ENCODE measurements at regions not wholly inside any gene's neighbourhood (a gene's known extent, or its start where the extent isn't known, plus 50 kb on each side); places are given as distances from the start of the nearest gene placed in this dataset.

DNA sequence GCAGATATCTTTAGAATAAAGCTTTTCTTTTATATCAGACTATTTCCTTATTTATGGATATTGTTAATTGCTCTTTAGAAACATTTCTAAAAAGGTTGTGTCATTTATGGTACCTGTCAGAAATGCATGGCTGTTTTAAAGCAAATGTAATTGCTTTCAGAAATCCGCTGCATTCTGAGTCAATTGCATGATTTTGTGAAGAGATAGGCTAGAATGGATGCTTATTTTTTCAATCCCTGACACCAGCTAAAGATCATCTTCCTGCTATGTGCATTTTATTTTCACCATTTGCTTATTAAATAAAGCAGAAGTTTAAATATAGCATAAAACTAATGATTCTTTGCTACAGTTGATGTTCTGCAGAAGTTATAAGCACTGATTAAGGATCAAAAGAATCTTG, 170.2 kb upstream of the C9orf72 start:
- in situ Hi-C loops (cut with HindIII; ENCODE audit: low sequenced_read_pairs) = no loop called here

DNA sequence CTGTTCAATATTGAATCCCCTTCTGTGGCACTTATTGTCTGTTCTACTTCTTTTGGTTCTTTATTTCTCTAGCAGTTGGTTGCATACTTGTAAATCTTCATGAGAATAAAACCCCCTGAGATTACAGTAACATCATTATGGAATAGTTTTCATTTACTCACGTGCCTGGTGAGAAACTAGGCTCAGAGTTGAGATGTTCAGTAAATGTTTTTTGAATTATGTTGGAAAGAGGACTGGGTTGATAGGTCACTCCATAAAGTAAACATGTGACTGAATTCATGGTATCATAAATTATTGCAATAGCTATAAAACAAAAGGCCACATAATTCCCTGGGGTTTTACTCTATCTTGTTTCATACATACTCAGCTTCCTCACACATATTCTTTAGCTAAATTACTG, 174.2 kb upstream of the C9orf72 start:
- in situ Hi-C loops (cut with HindIII; ENCODE audit: low sequenced_read_pairs) = no loop called here

DNA sequence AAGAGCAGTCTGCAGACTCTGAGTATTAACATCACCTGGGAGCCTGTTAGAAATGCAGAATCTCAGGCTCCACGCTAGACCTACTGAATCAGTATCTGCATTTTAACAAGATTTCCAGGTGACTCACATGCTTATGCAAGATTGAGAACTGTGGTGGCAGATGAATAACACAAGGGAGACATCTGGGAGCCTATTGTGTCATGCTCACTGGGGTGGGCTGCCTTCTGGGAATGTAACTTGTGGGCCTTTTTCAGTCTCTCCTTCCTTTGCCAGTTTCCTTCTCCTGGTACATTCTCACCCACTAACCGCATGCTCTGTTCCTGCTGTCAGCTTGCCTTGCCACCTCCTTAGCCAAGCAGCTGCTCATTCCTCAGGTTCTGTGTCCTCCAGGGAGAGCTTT, 176.6 kb upstream of the C9orf72 start:
- in situ Hi-C loops (cut with HindIII; ENCODE audit: low sequenced_read_pairs) = no loop called here

DNA sequence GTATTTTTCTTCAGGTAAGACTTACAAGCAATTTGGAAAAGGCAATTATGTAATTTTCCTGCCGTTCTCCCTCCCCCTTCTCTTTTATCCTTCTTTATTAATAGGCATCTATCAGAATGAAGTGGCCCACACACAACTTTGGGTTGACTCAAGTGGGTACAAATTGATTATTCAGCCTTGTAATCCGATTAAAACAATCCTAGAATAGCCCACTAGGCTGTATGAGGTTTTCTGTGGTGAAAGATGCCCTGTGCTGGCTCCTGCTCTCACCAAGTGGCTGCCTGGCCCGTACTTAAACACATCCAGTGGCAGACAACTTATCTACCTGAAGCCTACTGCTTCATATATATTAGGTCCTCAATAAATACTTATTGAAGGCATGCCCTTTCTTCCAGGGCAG, 177.3 kb upstream of the C9orf72 start:
- in situ Hi-C loops (cut with HindIII; ENCODE audit: low sequenced_read_pairs) = no loop called here

DNA sequence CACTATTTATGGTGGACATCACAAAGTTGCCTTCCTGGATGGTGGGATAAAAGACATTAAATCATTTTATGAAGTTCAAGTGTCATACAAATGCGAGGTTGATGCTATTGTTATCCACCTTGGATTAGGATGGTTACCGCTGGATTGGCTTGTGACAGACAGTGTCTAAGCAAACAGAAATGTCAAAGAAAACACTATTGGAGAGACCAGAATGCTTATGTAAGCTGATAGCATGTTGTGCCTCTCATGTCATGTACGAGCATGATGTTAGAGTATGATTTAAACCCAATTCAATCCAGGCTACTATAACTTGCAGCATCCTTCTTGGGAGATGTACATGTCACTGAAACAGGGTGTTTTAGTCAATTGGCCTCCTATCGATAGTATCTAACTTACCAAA, 178.8 kb upstream of the C9orf72 start:
- in situ Hi-C loops (cut with HindIII; ENCODE audit: low sequenced_read_pairs) = no loop called here

DNA sequence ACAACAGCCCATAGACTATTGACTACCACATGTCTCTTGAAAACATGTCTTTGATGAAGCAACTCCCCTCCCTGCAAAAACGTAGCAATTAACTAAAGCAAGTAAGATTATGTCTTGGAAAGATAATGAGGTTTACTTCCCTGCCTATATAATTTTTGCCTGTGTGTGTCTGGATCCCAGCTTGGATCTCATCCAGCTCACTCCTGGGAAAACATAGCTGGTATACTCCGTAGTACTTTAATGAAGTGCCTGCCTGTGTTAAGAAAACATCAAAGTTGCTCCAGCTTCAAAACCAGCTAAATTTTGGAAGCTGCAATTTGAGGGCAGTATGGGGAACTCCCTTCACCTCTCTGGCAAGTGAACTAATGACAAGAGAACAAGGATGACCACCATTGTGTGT, 182.6 kb upstream of the C9orf72 start:
- in situ Hi-C loops (cut with HindIII; ENCODE audit: low sequenced_read_pairs) = no loop called here

DNA sequence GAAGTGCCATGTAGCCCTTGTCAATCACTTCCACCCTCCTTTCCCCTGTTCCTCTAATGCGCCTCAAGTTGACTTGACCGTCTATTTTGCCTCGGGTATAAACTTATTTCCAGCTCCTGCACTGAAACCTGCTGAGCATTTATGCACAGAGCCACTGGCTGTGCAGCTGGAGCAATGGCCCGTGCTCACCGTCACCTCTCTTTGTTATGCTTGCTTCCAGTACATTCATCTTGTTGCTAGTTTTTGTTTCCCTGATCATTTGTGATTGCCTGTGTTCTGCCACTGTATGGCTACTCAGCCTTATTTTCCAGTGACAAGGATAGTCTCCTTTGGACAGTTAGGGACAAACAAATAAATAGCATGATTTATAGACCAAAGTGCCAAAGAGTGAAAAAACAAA, 183.1 kb upstream of the C9orf72 start:
- in situ Hi-C loops (cut with HindIII; ENCODE audit: low sequenced_read_pairs) = no loop called here

DNA sequence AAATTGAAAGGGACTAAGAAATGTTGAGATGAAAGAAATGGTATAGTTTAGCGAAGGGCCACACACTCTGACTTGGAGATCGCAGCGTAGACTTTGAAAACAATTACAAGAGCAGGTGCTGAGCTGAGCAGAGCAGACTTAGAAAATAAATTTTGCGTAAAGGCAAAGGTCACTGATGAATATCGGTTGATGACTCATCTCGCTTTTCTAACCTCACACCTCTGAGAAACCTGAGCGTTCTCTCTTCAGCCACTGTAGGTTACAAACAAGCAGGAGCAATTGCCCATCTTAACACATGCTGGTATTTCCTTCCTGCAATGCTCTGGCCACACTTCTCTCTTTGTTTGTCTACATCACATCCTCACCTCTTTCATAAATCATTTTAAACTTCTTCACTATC, 190.6 kb upstream of the C9orf72 start:
- in situ Hi-C loops (cut with HindIII; ENCODE audit: low sequenced_read_pairs) = no loop called here

DNA sequence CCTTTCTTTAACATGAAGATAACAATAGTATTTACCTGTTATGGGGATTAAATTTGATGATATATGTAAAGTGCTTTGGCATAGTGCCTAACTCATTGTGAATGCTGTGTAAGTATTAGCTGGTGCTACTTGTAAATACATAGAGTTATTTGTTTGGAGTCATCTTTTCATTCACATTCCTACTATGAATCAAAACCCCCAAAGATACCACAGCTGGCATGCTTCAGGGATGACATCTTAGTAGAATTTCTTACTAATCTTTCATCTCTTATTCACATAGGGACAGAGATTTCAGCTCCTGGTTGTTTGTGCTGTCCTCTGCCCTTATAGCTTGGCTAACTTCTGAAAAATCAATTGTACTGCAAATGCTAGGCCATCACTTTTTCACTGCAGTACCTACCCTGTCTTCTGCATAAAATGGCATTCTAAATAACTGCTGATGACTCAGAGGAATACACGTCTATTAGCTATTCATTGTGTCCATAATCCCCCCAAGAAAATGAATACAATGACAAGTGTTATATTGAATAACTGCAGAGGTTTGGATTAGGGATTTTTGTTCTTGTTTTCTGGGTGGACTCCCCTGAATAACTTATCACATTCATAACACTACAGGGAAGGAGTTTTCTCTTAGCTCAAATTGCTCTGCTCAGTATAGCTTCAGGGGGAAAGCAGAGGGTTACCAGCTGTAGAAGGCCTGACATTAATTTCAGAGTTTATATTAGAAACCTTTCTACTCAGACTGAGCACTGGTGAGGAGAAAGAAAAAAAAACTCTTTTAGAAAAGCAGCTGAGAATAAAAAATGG, 192.2 kb upstream of the C9orf72 start:
- in situ Hi-C loops (cut with HindIII; ENCODE audit: low sequenced_read_pairs) = no loop called here

DNA sequence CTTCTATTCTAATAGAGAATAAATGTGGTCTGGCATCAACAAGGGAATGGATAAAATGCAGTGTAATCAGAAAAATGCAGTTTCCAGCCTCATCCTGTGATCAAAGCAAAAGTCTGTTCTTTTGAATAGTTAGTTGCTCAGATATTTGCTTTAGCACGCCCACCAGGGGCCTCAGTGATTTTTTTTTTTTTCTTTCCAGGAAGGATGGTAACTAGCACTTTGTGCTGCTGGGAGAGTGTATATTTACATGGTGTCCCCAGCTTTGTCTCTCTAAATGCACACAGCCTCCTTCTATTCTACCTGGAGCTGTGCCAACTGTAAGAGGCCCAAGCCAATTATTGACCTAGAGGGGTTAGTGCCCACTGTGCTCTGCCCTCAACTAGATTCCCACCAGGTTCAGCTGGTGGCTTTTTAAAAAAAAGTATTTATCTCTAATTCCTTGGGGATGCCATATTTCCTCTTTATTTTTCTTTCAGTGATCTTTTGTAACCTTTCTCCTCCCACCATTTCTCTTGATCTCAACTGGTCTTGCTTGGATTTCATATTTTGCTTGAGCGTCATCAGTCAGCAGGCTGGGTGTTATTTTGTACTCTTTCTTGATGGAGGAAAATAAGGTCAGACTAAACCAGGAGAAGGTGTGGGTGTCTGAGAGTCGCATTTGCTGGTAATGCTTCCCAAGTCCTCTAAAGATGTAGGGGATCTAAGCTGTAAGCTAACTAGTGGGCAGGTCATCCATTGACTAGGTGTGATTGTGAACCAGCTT, 193.0 kb upstream of the C9orf72 start:
- in situ Hi-C loops (cut with HindIII; ENCODE audit: low sequenced_read_pairs) = no loop called here

DNA sequence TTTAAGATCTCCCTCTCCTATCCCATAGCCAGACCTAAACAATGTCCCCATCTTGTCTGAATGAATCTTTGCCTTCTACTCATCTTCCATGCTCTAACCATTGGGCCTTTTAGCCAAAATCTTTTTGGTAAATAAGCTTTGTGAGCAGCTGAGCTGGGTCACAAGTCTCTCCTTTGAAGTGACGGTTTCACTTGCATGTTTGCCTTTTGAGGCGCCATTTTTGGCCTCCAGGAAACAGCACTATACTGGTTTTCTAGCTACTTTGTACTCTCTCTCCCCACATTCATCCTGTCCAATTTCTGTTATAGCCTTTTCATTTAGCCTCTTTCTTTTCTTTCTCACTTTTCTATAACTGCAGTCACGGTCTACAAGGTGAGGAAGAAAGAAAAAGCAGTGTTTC, 195.5 kb upstream of the C9orf72 start:
- in situ Hi-C loops (cut with HindIII; ENCODE audit: low sequenced_read_pairs) = no loop called here

DNA sequence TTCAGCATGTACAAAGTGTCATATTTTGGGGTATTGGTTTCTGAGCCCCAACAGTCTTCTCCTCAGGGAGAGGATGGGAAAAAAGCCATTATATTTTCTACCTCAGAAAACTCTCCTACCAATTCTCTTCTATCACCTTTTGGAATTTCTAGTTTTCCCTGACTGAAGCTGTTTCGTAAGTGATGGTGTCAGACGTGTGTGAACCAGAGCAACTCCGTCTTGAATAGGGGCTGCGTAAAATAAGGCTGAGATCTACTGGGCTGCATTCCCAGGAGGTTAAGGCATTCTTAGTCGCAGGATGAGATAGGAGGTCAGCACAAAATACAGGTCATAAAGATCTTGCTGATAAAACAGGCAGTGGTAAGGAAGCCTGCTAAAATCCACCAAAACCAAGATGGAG, 197.3 kb upstream of the C9orf72 start:
- in situ Hi-C loops (cut with HindIII; ENCODE audit: low sequenced_read_pairs) = no loop called here

DNA sequence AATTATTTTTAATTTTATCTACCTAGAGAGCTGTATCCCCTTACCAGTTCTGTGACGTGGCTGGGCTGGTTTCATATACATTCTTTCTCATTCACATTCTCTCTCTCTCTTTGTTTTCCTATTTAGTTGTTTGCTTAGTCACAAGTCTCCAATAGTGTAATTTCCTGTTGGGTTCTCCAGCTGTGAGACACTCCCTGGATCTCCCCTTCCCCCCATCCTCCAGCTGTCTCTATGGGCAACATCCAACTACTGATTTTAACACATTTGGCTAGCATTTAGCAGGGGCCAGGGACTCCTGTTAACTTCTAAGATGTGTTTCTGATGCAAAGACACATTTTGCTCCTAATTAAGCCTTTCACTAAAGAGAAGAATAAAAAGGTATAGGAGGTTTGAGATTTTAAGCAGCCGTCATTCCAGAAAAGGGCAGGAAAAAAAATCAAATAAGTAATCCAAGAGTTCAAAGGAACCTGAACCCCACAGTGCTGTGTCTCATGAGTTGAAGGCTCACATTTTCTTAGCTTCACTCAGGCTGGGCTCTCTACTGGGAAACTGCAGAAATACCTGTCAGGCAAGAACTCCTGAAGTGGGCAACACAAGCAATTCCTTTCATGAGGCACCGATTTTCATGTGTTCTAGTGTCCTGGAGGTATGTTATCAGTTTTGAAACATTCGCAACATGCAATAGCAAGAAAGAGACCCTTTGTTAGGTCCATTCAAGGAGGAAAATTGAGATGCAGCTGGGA, 198.7 kb upstream of the C9orf72 start:
- in situ Hi-C loops (cut with HindIII; ENCODE audit: low sequenced_read_pairs) = no loop called here

DNA sequence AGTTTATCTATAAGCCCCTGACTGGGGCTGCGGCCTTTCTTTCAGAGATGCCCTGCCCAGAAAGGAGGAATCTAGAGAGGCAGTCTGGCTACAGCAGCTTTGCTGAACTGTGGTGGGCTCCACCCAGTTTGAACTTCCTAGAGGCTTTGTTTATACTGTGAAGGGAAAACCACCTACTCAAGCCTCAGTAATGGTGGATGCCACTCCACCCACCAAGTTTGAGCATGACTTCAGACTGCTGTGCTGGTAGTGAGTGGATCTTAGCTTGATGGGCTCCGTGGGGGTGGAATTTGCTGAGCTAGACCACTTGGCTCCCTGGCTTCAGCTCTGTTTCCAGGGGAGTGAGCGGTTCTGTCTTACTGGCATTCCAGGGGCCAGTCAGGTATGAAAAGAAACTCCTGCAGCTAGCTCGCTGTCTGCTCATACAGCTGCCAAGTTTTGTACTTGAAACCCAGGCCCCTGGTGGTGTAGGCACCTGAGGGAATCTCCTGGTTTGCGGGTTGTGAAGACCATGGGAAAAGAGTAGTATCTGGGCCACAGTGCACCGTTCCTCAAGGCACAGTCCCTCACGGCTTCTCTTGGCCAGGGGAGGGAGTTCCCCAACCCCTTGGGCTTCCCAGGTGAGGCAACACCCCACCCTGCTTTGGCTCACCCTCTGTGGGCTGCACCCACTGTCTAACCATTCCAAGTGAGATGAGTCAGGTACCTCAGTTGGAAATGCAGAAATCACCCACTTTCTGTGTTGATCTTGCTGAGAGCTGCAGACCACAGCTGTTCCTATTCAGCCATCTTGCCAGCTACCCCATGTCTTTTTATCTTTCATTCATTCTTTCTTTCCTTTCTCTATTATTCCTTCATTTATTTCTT, 211.8 kb upstream of the C9orf72 start:
- in situ Hi-C loops (cut with HindIII; ENCODE audit: low sequenced_read_pairs) = no loop called here

DNA sequence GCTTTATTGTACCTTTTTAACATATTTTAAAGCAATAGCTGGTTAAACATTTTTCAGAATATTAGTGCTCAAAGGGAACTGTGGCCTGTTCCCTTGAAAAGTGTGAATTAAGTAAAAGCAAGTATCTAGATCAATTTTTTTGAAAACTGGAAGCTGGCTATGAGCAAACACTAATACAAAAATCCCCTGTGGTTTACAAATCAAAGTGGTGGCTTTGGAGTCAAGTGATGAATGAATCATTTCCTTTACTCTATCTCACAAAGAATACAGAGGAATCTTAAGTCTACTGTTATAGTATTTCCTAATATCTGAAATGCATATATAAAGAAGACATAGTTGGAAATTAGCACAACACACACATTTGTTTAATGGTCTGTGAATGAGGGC, 212.4 kb upstream of the C9orf72 start:
- in situ Hi-C loops (cut with HindIII; ENCODE audit: low sequenced_read_pairs) = no loop called here

DNA sequence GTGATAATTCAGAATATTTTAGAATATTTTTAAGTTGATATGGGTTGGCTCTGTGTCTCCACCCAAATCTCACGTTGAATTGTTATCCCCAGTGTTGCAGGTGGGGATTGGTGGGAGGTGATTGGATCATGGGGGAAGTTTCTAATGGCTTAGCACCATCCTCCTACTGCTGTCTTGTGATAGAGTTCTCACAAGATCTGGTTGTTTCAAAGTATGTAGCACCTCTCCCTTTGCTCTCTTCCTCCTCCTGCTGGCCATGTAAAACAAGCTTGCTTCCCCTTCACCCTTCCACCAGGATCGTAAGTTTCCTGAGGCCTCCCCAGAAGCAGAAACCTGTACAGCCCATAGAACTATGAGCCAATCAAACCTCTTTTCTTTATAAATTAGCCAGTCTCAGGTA, 214.6 kb upstream of the C9orf72 start:
- in situ Hi-C loops (cut with HindIII; ENCODE audit: low sequenced_read_pairs) = no loop called here

DNA sequence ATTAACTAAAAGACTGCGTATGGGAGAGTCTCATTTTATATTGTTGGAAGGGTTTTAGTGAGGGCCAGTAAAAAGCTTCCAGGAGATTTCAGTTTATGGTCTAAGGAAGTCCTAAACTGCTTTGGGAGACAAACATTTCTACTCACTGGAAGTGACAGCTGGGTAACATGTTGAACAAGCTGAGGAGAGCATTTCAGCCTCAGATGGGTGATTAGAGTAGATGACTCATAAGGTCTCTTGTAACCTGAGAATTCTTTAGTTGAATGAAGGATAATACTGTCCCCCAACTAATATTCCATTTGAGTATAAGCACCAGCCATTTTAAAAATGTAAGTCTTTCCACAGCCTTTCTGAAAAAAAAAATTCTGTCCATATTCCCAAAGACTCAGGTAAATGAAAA, 218.0 kb upstream of the C9orf72 start:
- in situ Hi-C loops (cut with HindIII; ENCODE audit: low sequenced_read_pairs) = no loop called here

DNA sequence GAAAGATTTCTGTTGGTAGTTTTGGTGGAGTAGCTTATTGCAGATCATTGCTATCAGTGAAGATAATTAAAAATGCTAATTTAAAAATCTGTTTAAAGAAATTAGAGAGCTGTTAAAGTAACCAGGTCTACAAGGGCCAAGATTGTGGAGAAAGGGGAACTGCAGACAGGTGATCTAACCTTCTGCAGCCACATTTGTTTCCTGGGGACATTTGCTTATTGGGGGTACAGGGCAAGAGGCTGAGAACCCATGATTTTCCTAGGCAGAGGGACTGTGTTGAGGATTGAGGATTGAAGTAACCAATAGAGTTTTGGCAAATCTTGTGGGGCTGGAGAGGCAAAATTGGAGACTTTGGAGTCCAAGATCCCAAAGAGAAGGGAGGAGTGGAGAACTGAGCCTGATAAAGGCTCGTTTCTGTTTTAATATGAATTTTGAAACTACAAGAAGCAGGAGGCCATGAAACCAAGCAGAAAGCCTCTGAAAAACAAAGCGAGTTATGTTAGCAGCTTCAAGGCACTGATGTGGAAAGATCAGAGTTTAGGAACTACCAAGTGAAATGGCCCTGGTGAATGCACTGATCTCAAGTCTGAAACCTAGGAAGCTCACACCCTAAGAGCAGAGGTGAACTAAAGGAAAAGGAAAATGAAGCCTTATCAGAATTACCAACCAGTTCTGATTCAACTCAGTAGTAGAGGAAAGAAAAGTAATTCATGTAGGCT, 219.8 kb upstream of the C9orf72 start:
- in situ Hi-C loops (cut with HindIII; ENCODE audit: low sequenced_read_pairs) = no loop called here

DNA sequence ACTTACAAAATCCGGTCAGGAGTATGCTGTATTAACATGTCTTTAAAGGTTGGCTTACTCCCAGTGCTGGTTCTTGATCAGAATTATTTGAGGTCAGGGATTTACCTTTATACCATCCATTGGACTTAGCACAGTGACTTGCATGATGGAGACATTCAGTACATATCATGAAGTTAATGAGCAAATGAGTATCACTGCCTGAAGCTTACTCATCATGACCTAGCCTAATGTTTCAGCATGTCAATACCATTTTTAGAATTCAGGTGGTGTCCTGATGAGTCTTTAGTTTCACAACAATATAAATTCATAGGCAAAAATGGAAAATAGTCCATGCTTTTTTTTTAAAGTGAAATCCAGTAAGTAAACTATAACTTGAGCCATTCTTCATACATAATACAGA, 226.0 kb upstream of the C9orf72 start:
- in situ Hi-C loops (cut with HindIII; ENCODE audit: low sequenced_read_pairs) = no loop called here

DNA sequence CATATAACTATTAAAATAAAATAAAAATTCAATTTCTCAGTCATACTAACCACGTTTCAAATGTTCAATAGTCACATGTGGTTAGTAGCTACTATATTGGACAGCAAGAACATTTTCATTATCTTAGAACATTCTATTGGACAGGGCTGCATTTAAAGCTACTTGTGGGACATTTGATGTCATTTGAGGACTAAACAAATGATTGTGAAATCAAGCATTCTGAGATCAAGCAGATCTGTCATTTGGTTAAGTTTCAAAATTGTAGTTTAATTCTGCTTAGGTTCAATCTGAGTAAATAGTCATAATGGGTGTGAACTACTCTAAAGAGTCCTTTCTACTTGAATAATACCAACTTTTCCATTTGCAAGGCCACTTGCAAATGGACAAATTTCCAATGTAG, 226.9 kb upstream of the C9orf72 start:
- in situ Hi-C loops (cut with HindIII; ENCODE audit: low sequenced_read_pairs) = no loop called here

Data from DLD1 (cell line).